Panc1 (cell line): ENCODE measurements at regions not wholly inside any gene's neighbourhood (a gene's known extent, or its start where the extent isn't known, plus 50 kb on each side); places are given as distances from the start of the nearest gene placed in this dataset.

ENCODE experiments used
- ATAC-seq: fragments of 200-7000 bp; cut with Tn5 transposase; 2 replicates; pipeline ENCODE4 v1.9.1; 2020; ENCODE audit warnings: mild to moderate bottlenecking, moderate library complexity
- BruUV-seq: library from RNA; stranded (reverse); fragments of 400-500 nt; replicated peaks from 2 replicates; lab custom pipeline; 2021; lab: Mats Ljungman, UMichigan
- CTCF ChIA-PET: fragments of 300-600 bp; sonication (Branson Sonifier 250); formaldehyde crosslinking; loops from one replicate; lab custom pipeline; 2022; ENCODE audit warnings: antibody characterized with exemption; lab: Charles Lee
- POLR2A ChIA-PET: fragments of 300-600 bp; sonication (Branson Sonifier 250); formaldehyde crosslinking; loops from one replicate; lab custom pipeline; 2022; ENCODE audit warnings: antibody characterized with exemption; lab: Charles Lee
- DNase-seq: peaks from one replicate; pipeline ENCODE4 v3.0.0-alpha.2; 2010; ENCODE audit warnings: low read depth, low spot score
- H3K27ac ChIP-seq: 2 replicates; pipeline ENCODE4 v1.5.1; 2011; ENCODE audit warnings: mild to moderate bottlenecking, low read length, inconsistent platforms
- H3K27me3 ChIP-seq: fragments of 200-500 bp; sonication (Bioruptor generic); 2 replicates; pipeline ENCODE4 v1.6.0; 2014; ENCODE audit warnings: low read length, inconsistent platforms; ENCODE audit not compliant: control insufficient read depth, insufficient read depth
- H3K36me3 ChIP-seq: fragments of 200-500 bp; sonication (Bioruptor generic); 2 replicates; pipeline ENCODE4 v1.5.1; 2014; ENCODE audit warnings: inconsistent platforms, mild to moderate bottlenecking, low read length, moderate library complexity; ENCODE audit not compliant: control insufficient read depth, insufficient read depth
- H3K4me1 ChIP-seq: 2 replicates; pipeline ENCODE4 v1.5.1; 2011; ENCODE audit warnings: inconsistent platforms, mild to moderate bottlenecking, low read length, moderate library complexity; ENCODE audit not compliant: control insufficient read depth, insufficient read depth
- H3K4me3 ChIP-seq, 2 experiments: 2 replicates each; pipeline ENCODE4 v1.5.1; 2011 to 2012; ENCODE audit warnings: low read depth in 2 of 2, low read length in 2 of 2, mild to moderate bottlenecking in 2 of 2, inconsistent platforms in 1 of 2, moderate library complexity in 1 of 2
- H3K9me3 ChIP-seq: fragments of 200-500 bp; sonication (Bioruptor generic); 2 replicates; pipeline ENCODE4 v1.5.1; 2014; ENCODE audit warnings: low read depth, mild to moderate bottlenecking, inconsistent platforms, low read length, moderate library complexity; ENCODE audit not compliant: control insufficient read depth, insufficient read depth
- CTCF ChIP-seq: fragments of 450-650 bp; IDR thresholded peaks from 2 replicates; pipeline ENCODE4 v1.5.1; 2017; ENCODE audit warnings: mild to moderate bottlenecking
- POLR2AphosphoS5 ChIP-seq: IDR thresholded peaks from 2 replicates; pipeline ENCODE4 v1.6.1; 2012; ENCODE audit warnings: mild to moderate bottlenecking, low read depth, low read length, moderate library complexity
- REST ChIP-seq, 2 experiments: IDR thresholded peaks; 2 replicates each; pipeline ENCODE4 v1.6.1; 2011 to 2012; ENCODE audit warnings: low read depth in 2 of 2, control low read depth in 1 of 2, low read length in 1 of 2, mild to moderate bottlenecking in 1 of 2, moderate library complexity in 1 of 2; ENCODE audit not compliant: insufficient read depth in 1 of 2
- SIN3A ChIP-seq: IDR thresholded peaks from 2 replicates; pipeline ENCODE4 v1.6.1; 2012; ENCODE audit warnings: low read depth, mild to moderate bottlenecking, low read length, moderate library complexity, borderline replicate concordance; ENCODE audit not compliant: insufficient read depth
- TCF7L2 ChIP-seq: IDR thresholded peaks from 2 replicates; pipeline ENCODE4 v1.6.1; 2011; ENCODE audit warnings: mild to moderate bottlenecking, low read depth, low read length, inconsistent platforms
- in situ Hi-C: cut with HindIII; loops from 2 replicates; pipeline ENCODE4 v1.10.0; 2016; ENCODE audit warnings: low sequenced_read_pairs, low pct_unique_long_range_greater_than_20kb
- intact Hi-C: fragments of 100-400 bp; cut with micrococcal nuclease; formaldehyde crosslinking; loops from one replicate; pipeline ENCODE4 v1.10.0; 2022; ENCODE audit not compliant: unreplicated experiment

DNA sequence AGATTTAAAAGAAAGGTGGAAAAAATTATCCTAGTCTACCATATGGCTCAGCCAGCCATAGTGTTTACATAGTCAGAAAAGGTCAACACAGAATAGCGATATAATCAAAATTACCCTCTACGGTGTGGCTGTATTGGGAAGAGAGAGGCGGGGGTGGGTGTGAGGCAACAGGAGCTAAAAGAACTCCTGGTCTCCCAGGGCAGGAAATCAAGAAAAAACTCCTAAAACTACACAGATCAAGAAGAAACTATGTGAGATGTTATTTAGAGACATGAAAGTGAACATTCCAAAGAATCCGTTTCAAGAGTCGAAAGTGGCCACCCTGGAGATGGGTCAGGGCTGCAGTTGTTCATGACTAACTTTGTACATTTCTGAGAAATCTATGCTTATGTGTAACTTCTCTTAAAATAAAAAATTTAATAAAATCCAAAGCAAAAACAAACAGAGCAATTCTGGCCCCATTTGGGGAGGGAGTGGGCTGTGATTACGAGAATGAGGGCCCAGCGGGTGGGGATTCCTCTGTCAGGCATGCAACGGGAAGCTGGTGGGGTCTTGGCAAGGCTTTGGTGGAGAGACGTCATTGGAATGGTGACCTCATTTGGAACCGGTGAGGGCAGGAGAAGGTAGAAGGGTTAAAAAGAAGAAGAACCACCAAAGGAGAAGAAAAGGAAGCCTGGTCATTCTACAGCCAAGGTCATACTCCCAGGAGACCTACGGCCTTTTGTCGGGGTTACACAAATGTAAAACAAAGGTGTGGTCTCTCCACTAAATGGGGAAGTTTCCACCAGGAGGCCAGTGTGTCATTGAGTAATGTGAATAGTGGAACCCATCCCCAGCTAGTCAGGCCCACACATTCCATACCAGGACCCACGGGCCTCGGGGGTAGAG, 71.2 kb upstream of the DUSP5 start:
- in situ Hi-C loops (no loop called here), intact Hi-C loops (no loop called here)
- POLR2A ChIA-PET = no interaction called here
- CTCF ChIA-PET = no interaction called here
- no peaks in the 10 kb centered on the region for H3K27me3 ChIP-seq
- ATAC-seq (0 out of 2 replicates have a peak, but pooled peaks have one; percentile 37), DNase-seq (no peak)
- peaks cover 6% of the 10 kb centered on the region; the same call in 1 of the 2 replicates for H3K4me1 ChIP-seq
- peak overlapping the region; percentile 6; the same call in 1 of the 2 replicates for H3K27ac ChIP-seq
- H3K4me3 ChIP-seq = no peak overlapping the region
- H3K36me3 ChIP-seq = no peaks in the 10 kb centered on the region
- H3K9me3 ChIP-seq = no peaks in the 10 kb centered on the region
- no TSS peak for BruUV-seq
- TF ChIP-seq SIN3A (no peak), TCF7L2 (no peak), REST (IDR thresholded peaks at IDR 0.05; ENCODE audit: insufficient read depth in 1 of 2, low read depth in 2 of 2, low read length in 1 of 2) (no peak), CTCF (no peak), POLR2AphosphoS5 (no peak)

- POLR2A ChIA-PET = no interaction called here
- Histone ChIP-seq H3K4me3 (no peak overlapping the region), H3K4me1 (peaks cover 6% of the 10 kb centered on the region; the same call in 1 of the 2 replicates), H3K9me3 (no peaks in the 10 kb centered on the region), H3K27me3 (no peaks in the 10 kb centered on the region), H3K36me3 (no peaks in the 10 kb centered on the region), H3K27ac (no peak overlapping the region)
- ATAC-seq (no peak), DNase-seq (no peak)
- BruUV-seq = no TSS peak
- in situ Hi-C loops = no loop called here
- CTCF ChIA-PET = no interaction called here
- intact Hi-C loops = no loop called here
- TF ChIP-seq REST (IDR thresholded peaks at IDR 0.05; ENCODE audit: insufficient read depth in 1 of 2, low read depth in 2 of 2, low read length in 1 of 2) (no peak), POLR2AphosphoS5 (no peak), SIN3A (no peak), TCF7L2 (no peak), CTCF (no peak)
Measured at GRCh38 chr10:110429301-110429700, 68.4 kb upstream of the DUSP5 start.
